HEK293 (cell line): ENCODE measurements at regions not wholly inside any gene's neighbourhood (a gene's known extent, or its start where the extent isn't known, plus 50 kb on each side); places are given as distances from the start of the nearest gene placed in this dataset.
"Not testable (repeated sequence)": the region's sequence is repeated elsewhere in the genome, so short reads cannot be mapped to it uniquely, and the experiment has no call there.

Experiments
- CTCF ChIA-PET: fragments of 350-600 bp; formaldehyde crosslinking; extraction: SDS; loops from one replicate; lab custom pipeline; 2021; ENCODE audit warnings: antibody characterized with exemption; lab: Yijun Ruan, JAX
- POLR2A ChIA-PET: fragments of 300-600 bp; formaldehyde crosslinking; extraction: SDS; loops from one replicate; lab custom pipeline; 2020; ENCODE audit warnings: antibody characterized with exemption, inconsistent platforms; lab: Yijun Ruan, JAX
- H3K27ac ChIP-seq: fragments of 200-500 bp; sonication (Bioruptor generic); 2 replicates; pipeline ENCODE4 v1.5.1; 2014; ENCODE audit warnings: low read depth, low read length, control low read depth, inconsistent platforms; ENCODE audit errors: extremely low read depth
- H3K36me3 ChIP-seq, 2 experiments: fragments of 200-500 bp in 1 of 2; sonication (Bioruptor generic) in 1 of 2; 1 replicate in 1 of 2; 2 replicates in 1 of 2; pipeline ENCODE4 v1.5.1; 2014 to 2017; ENCODE audit warnings: inconsistent platforms in 2 of 2, low read length in 2 of 2; ENCODE audit not compliant: control insufficient read depth in 2 of 2, insufficient read depth in 1 of 2
- H3K4me1 ChIP-seq: fragments of 200-500 bp; sonication (Bioruptor generic); 2 replicates; pipeline ENCODE4 v1.5.1; 2014; ENCODE audit warnings: mild to moderate bottlenecking, low read length, inconsistent platforms; ENCODE audit not compliant: control insufficient read depth, insufficient read depth
- H3K4me3 ChIP-seq: 2 replicates; pipeline ENCODE4 v1.5.1; 2011; ENCODE audit warnings: low read depth, mild to moderate bottlenecking, control low read depth, low read length, moderate library complexity
- H3K9me3 ChIP-seq: fragments of 200-500 bp; sonication (Bioruptor generic); 2 replicates; pipeline ENCODE4 v1.5.1; 2014; ENCODE audit warnings: low read depth, low read length, inconsistent platforms; ENCODE audit not compliant: control insufficient read depth, insufficient read depth
- SP7 ChIP-seq: fragments of 450-650 bp; formaldehyde crosslinking; IDR thresholded peaks from 2 replicates; pipeline ENCODE4 v1.5.1; 2016; ENCODE audit warnings: missing biosample characterization, missing genetic modification characterization
- ZNF132 ChIP-seq: fragments of 450-650 bp; formaldehyde crosslinking; IDR thresholded peaks from 2 replicates; pipeline ENCODE4 v1.5.1; 2017; ENCODE audit warnings: missing biosample characterization, missing genetic modification characterization, borderline replicate concordance
- ZNF140 ChIP-seq: fragments of 450-650 bp; formaldehyde crosslinking; IDR thresholded peaks from 2 replicates; pipeline ENCODE4 v1.5.1; 2016; ENCODE audit warnings: missing biosample characterization, missing genetic modification characterization
- ZNF629 ChIP-seq: fragments of 450-650 bp; formaldehyde crosslinking; IDR thresholded peaks from 2 replicates; pipeline ENCODE4 v1.5.1; 2017; ENCODE audit warnings: missing biosample characterization, missing genetic modification characterization
- TF ChIP-seq, protein P1 (sequence below): fragments of 450-650 bp; formaldehyde crosslinking; IDR thresholded peaks from 2 replicates; pipeline ENCODE4 v1.5.0; 2017; ENCODE audit warnings: missing biosample characterization, missing genetic modification characterization, borderline replicate concordance
- TF ChIP-seq, protein P2 (sequence below): IDR thresholded peaks from 2 replicates; pipeline ENCODE4 v1.6.1; 2011; ENCODE audit warnings: mild to moderate bottlenecking, low read depth, low read length, borderline replicate concordance
- TF ChIP-seq, protein P3 (sequence below): fragments of 450-650 bp; formaldehyde crosslinking; IDR thresholded peaks from 2 replicates; pipeline ENCODE4 v1.5.1; 2016; ENCODE audit warnings: missing biosample characterization, missing genetic modification characterization, borderline replicate concordance

DNA sequence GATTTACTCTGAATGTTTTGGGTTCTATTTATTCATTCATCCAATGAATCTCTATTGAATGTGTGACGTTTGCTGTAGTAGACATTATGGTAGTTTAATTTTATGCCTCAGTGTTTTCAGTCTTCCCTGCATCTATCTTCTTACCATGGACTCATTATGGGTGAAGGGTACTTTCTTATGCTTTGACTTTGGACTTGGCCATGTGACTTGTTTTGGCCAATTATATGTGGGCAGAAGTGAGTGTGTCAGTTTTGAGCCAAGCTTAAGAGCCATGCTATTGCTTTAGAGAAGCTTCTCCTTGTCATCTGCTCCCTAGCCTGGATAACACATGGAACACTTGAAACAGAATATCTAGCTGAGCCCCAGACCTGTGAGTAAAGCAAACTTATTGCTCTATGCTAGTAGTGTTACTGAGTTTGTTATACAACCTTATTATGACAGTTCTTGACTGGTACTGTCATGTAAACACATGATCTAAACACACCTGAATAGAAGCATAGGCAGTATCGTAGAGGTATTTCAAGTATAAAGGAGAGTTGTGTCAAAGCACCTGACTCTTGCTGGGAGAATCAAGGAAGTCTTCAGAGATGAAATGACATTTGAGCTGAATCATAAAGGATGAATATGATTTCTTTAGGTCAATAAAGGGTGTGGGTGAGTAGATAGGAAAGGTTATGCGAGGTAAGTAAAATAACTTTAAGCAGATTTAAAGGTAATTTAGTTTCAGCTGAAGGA lies 128.4 kb downstream of the NAA11 start:
- no peak overlapping the region for H3K27ac ChIP-seq
- ChIA-PET CTCF (no interaction called here), POLR2A (no interaction called here)
- no peaks in the 10 kb centered on the region for H3K9me3 ChIP-seq
- H3K4me3 ChIP-seq = no peak overlapping the region
- TF ChIP-seq SP7 (tag by site-specific recombination) = no peak
- no peaks in the 10 kb centered on the region for H3K36me3 ChIP-seq
- no peaks in the 10 kb centered on the region for H3K4me1 ChIP-seq

DNA sequence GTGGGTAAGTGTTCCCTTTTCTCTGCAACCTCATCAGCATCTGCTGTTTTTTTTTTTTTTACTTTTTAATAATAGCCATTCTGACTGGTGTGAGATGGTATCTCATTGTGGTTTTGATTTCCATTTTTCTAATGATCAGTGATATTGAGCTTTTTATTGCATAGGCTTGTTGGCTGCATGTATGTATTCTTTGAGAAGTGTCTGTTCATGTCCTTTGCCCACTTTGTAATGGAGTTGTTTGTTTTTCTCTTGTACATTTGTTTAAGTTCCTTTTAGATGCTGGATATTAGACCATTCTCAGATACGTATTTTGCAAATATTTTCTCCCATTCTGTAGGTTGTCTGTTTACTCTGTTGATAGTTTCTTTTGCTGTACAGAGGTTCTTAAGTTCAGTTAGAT lies 134.6 kb downstream of the NAA11 start:
- H3K4me3 ChIP-seq, CTCF ChIA-PET, H3K9me3 ChIP-seq, POLR2A ChIA-PET, H3K36me3 ChIP-seq, H3K27ac ChIP-seq, H3K4me1 ChIP-seq: not testable (repeated sequence)

DNA sequence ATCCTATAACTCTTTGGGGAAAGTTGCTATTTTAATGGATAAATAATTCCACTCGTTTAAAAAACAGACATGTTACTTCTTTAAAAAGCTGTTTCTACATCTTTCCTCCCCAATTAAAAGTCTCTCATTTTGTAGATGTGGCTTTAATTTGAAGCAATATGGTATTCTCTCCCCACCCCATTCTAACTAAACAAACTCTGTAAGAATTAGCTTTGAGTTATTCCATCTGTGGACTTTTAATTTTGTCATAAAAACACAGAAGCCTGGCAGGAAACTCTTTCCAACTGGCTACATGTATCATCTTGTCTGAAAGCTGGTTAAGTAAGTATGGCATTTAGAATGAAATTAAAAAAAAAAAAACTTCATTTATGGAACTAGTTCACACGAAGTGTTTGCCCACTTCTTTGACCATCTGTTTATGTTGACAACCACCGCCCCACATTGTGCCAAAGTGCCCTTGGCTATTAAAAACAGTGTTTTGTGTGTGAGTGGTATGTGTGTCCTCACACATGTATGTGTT lies 140.3 kb downstream of the NAA11 start:
- Histone ChIP-seq H3K4me1 (no peaks in the 10 kb centered on the region), H3K27ac (no peak overlapping the region), H3K36me3 (no peaks in the 10 kb centered on the region), H3K9me3 (no peaks in the 10 kb centered on the region), H3K4me3 (no peak overlapping the region)
- ChIA-PET CTCF (interaction anchor here (0.7 kb wide), 1 partner anchor 1181 kb away, joined by 4 read pairs; no protein-coding TSS in a partner anchor), POLR2A (no interaction called here)
- TF ChIP-seq, protein P1, sequence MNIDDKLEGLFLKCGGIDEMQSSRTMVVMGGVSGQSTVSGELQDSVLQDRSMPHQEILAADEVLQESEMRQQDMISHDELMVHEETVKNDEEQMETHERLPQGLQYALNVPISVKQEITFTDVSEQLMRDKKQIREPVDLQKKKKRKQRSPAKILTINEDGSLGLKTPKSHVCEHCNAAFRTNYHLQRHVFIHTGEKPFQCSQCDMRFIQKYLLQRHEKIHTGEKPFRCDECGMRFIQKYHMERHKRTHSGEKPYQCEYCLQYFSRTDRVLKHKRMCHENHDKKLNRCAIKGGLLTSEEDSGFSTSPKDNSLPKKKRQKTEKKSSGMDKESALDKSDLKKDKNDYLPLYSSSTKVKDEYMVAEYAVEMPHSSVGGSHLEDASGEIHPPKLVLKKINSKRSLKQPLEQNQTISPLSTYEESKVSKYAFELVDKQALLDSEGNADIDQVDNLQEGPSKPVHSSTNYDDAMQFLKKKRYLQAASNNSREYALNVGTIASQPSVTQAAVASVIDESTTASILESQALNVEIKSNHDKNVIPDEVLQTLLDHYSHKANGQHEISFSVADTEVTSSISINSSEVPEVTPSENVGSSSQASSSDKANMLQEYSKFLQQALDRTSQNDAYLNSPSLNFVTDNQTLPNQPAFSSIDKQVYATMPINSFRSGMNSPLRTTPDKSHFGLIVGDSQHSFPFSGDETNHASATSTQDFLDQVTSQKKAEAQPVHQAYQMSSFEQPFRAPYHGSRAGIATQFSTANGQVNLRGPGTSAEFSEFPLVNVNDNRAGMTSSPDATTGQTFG = no peak
- TF ChIP-seq, protein P2, sequence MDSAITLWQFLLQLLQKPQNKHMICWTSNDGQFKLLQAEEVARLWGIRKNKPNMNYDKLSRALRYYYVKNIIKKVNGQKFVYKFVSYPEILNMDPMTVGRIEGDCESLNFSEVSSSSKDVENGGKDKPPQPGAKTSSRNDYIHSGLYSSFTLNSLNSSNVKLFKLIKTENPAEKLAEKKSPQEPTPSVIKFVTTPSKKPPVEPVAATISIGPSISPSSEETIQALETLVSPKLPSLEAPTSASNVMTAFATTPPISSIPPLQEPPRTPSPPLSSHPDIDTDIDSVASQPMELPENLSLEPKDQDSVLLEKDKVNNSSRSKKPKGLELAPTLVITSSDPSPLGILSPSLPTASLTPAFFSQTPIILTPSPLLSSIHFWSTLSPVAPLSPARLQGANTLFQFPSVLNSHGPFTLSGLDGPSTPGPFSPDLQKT = no peak
- no peak for TF ChIP-seq ZNF140 (tag by site-specific recombination)
- TF ChIP-seq ZNF629 (tag by site-specific recombination) = no peak
- TF ChIP-seq, protein P3, sequence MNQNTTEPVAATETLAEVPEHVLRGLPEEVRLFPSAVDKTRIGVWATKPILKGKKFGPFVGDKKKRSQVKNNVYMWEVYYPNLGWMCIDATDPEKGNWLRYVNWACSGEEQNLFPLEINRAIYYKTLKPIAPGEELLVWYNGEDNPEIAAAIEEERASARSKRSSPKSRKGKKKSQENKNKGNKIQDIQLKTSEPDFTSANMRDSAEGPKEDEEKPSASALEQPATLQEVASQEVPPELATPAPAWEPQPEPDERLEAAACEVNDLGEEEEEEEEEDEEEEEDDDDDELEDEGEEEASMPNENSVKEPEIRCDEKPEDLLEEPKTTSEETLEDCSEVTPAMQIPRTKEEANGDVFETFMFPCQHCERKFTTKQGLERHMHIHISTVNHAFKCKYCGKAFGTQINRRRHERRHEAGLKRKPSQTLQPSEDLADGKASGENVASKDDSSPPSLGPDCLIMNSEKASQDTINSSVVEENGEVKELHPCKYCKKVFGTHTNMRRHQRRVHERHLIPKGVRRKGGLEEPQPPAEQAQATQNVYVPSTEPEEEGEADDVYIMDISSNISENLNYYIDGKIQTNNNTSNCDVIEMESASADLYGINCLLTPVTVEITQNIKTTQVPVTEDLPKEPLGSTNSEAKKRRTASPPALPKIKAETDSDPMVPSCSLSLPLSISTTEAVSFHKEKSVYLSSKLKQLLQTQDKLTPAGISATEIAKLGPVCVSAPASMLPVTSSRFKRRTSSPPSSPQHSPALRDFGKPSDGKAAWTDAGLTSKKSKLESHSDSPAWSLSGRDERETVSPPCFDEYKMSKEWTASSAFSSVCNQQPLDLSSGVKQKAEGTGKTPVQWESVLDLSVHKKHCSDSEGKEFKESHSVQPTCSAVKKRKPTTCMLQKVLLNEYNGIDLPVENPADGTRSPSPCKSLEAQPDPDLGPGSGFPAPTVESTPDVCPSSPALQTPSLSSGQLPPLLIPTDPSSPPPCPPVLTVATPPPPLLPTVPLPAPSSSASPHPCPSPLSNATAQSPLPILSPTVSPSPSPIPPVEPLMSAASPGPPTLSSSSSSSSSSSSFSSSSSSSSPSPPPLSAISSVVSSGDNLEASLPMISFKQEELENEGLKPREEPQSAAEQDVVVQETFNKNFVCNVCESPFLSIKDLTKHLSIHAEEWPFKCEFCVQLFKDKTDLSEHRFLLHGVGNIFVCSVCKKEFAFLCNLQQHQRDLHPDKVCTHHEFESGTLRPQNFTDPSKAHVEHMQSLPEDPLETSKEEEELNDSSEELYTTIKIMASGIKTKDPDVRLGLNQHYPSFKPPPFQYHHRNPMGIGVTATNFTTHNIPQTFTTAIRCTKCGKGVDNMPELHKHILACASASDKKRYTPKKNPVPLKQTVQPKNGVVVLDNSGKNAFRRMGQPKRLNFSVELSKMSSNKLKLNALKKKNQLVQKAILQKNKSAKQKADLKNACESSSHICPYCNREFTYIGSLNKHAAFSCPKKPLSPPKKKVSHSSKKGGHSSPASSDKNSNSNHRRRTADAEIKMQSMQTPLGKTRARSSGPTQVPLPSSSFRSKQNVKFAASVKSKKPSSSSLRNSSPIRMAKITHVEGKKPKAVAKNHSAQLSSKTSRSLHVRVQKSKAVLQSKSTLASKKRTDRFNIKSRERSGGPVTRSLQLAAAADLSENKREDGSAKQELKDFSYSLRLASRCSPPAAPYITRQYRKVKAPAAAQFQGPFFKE (tag by site-specific recombination) = no peak
- no peak for TF ChIP-seq ZNF132 (tag by site-specific recombination)
